ENCODE measurements at regions not wholly inside any gene's neighbourhood (a gene's known extent, or its start where the extent isn't known, plus 50 kb on each side); places are given as distances from the start of the nearest gene placed in this dataset.

GRCh38 chr20:43843965-43844660 is 70.5 kb upstream of the TOX2 start:
- no peak for DNase-seq (ENCODE audit: low read depth, low spot score)
- in situ Hi-C loops (cut with HindIII; ENCODE audit: low sequenced_read_pairs): no loop called here
- no peak overlapping the region for H3K4me3 ChIP-seq (ENCODE audit: low read depth, low read length)
- TF ChIP-seq CTCF (IDR thresholded peaks at IDR 0.05; ENCODE audit: low read depth, low read length): no peak

- peak; percentile 81 for DNase-seq (ENCODE audit: low read depth, low spot score)
- TF ChIP-seq CTCF (IDR thresholded peaks at IDR 0.05; ENCODE audit: low read depth, low read length): no peak
- in situ Hi-C loops (cut with HindIII; ENCODE audit: low sequenced_read_pairs): no loop called here
- H3K4me3 ChIP-seq (ENCODE audit: low read depth, low read length): no peak overlapping the region
Measured at GRCh38 chr20:43843096-43843964, 71.3 kb upstream of the TOX2 start.

- no peak overlapping the region for H3K4me3 ChIP-seq (ENCODE audit: low read depth, low read length)
- DNase-seq (ENCODE audit: low read depth, low spot score): no peak
- TF ChIP-seq CTCF (IDR thresholded peaks at IDR 0.05; ENCODE audit: low read depth, low read length): no peak
- in situ Hi-C loops (cut with HindIII; ENCODE audit: low sequenced_read_pairs): no loop called here
Measured at GRCh38 chr20:43842126-43843020, 72.3 kb upstream of the TOX2 start.

GRCh38 chr20:43840382-43841070 is 74.1 kb upstream of the TOX2 start:
- DNase-seq (ENCODE audit: low read depth, low spot score): no peak
- TF ChIP-seq CTCF (IDR thresholded peaks at IDR 0.05; ENCODE audit: low read depth, low read length): peak; percentile 56
- in situ Hi-C loops (cut with HindIII; ENCODE audit: low sequenced_read_pairs): no loop called here
- no peak overlapping the region for H3K4me3 ChIP-seq (ENCODE audit: low read depth, low read length)

GRCh38 chr20:43839793-43840199 is 74.9 kb upstream of the TOX2 start:
- TF ChIP-seq CTCF (IDR thresholded peaks at IDR 0.05; ENCODE audit: low read depth, low read length): no peak
- no peak overlapping the region for H3K4me3 ChIP-seq (ENCODE audit: low read depth, low read length)
- in situ Hi-C loops (cut with HindIII; ENCODE audit: low sequenced_read_pairs): no loop called here
- no peak for DNase-seq (ENCODE audit: low read depth, low spot score)

- no peak for DNase-seq (ENCODE audit: low read depth, low spot score)
- H3K4me3 ChIP-seq (ENCODE audit: low read depth, low read length): no peak overlapping the region
- no peak for TF ChIP-seq CTCF (IDR thresholded peaks at IDR 0.05; ENCODE audit: low read depth, low read length)
- in situ Hi-C loops (cut with HindIII; ENCODE audit: low sequenced_read_pairs): no loop called here
Measured at GRCh38 chr20:43838703-43839060, 76.0 kb upstream of the TOX2 start.

Measured in astrocyte of the spinal cord (primary cell).